ENCODE measurements at regions not wholly inside any gene's neighbourhood (a gene's known extent, or its start where the extent isn't known, plus 50 kb on each side); places are given as distances from the start of the nearest gene placed in this dataset.

GRCh38 chr20:11368499-11368898 lies 549.2 kb upstream of the BTBD3 start:
- H3K4me2 ChIP-seq (ENCODE audit: low read length) = no peak overlapping the region
- H3K27ac ChIP-seq (ENCODE audit: low read length) = no peak overlapping the region
- TF ChIP-seq CTCF (IDR thresholded peaks at IDR 0.05; ENCODE audit: low read depth, low read length) = no peak
- no peak for TF ChIP-seq EZH2phosphoT487 (IDR thresholded peaks at IDR 0.05; ENCODE audit: low read depth)

GRCh38 chr20:11368965-11369711 lies 548.6 kb upstream of the BTBD3 start:
- Histone ChIP-seq H4K20me1 (ENCODE audit: insufficient read depth, low read length) (no peaks in the 10 kb centered on the region), H3K4me1 (ENCODE audit: low read length) (no peaks in the 10 kb centered on the region), H3K4me2 (ENCODE audit: low read length) (no peak overlapping the region), H3K4me3 (ENCODE audit: low read length) (no peak overlapping the region), H2AFZ (ENCODE audit: low read depth, low read length) (no peak overlapping the region), H3K27me3 (ENCODE audit: low read depth, low read length) (no peaks in the 10 kb centered on the region), H3K36me3 (replicated peaks; ENCODE audit: low read depth, low read length) (no peaks in the 10 kb centered on the region), H3K9ac (ENCODE audit: low read length) (no peak overlapping the region), H3K27ac (ENCODE audit: low read length) (no peak overlapping the region), H3K9me3 (ENCODE audit: insufficient read depth, low read length) (no peaks in the 10 kb centered on the region), H3K79me2 (ENCODE audit: low read length) (no peaks in the 10 kb centered on the region)
- TF ChIP-seq EZH2phosphoT487 (IDR thresholded peaks at IDR 0.05; ENCODE audit: low read depth) (no peak), CTCF (IDR thresholded peaks at IDR 0.05; ENCODE audit: low read depth, low read length) (no peak)

More at GRCh38 chr20:11368499-11368898, 549.2 kb upstream of the BTBD3 start:
- no peaks in the 10 kb centered on the region for H4K20me1 ChIP-seq (ENCODE audit: insufficient read depth, low read length)
- H3K9ac ChIP-seq (ENCODE audit: low read length) = no peak overlapping the region
- H3K27me3 ChIP-seq (ENCODE audit: low read depth, low read length) = no peaks in the 10 kb centered on the region
- no peak overlapping the region for H2AFZ ChIP-seq (ENCODE audit: low read depth, low read length)
- H3K79me2 ChIP-seq (ENCODE audit: low read length) = no peaks in the 10 kb centered on the region
- no peaks in the 10 kb centered on the region for H3K36me3 ChIP-seq (replicated peaks; ENCODE audit: low read depth, low read length)
- H3K4me3 ChIP-seq (ENCODE audit: low read length) = no peak overlapping the region
- no peaks in the 10 kb centered on the region for H3K9me3 ChIP-seq (ENCODE audit: insufficient read depth, low read length)
- H3K4me1 ChIP-seq (ENCODE audit: low read length) = no peaks in the 10 kb centered on the region

GRCh38 chr20:11371831-11372230 lies 545.9 kb upstream of the BTBD3 start:
- H3K36me3 ChIP-seq (replicated peaks; ENCODE audit: low read depth, low read length) = no peaks in the 10 kb centered on the region
- no peaks in the 10 kb centered on the region for H3K4me1 ChIP-seq (ENCODE audit: low read length)
- no peaks in the 10 kb centered on the region for H3K9me3 ChIP-seq (ENCODE audit: insufficient read depth, low read length)
- H3K9ac ChIP-seq (ENCODE audit: low read length) = no peak overlapping the region
- TF ChIP-seq EZH2phosphoT487 (IDR thresholded peaks at IDR 0.05; ENCODE audit: low read depth) = no peak
- no peak for TF ChIP-seq CTCF (IDR thresholded peaks at IDR 0.05; ENCODE audit: low read depth, low read length)
- no peak overlapping the region for H3K27ac ChIP-seq (ENCODE audit: low read length)
- no peaks in the 10 kb centered on the region for H3K27me3 ChIP-seq (ENCODE audit: low read depth, low read length)
- no peaks in the 10 kb centered on the region for H4K20me1 ChIP-seq (ENCODE audit: insufficient read depth, low read length)
- no peak overlapping the region for H3K4me3 ChIP-seq (ENCODE audit: low read length)
- H3K4me2 ChIP-seq (ENCODE audit: low read length) = no peak overlapping the region
- no peaks in the 10 kb centered on the region for H3K79me2 ChIP-seq (ENCODE audit: low read length)
- H2AFZ ChIP-seq (ENCODE audit: low read depth, low read length) = no peak overlapping the region

GRCh38 chr20:11372876-11373790 lies 544.6 kb upstream of the BTBD3 start:
- no peak overlapping the region for H3K27ac ChIP-seq (ENCODE audit: low read length)
- no peaks in the 10 kb centered on the region for H3K9me3 ChIP-seq (ENCODE audit: insufficient read depth, low read length)
- TF ChIP-seq EZH2phosphoT487 (IDR thresholded peaks at IDR 0.05; ENCODE audit: low read depth) (no peak), CTCF (IDR thresholded peaks at IDR 0.05; ENCODE audit: low read depth, low read length) (no peak)
- no peaks in the 10 kb centered on the region for H4K20me1 ChIP-seq (ENCODE audit: insufficient read depth, low read length)
- H3K79me2 ChIP-seq (ENCODE audit: low read length) = no peaks in the 10 kb centered on the region
- H2AFZ ChIP-seq (ENCODE audit: low read depth, low read length) = no peak overlapping the region
- no peaks in the 10 kb centered on the region for H3K27me3 ChIP-seq (ENCODE audit: low read depth, low read length)
- no peaks in the 10 kb centered on the region for H3K4me1 ChIP-seq (ENCODE audit: low read length)
- no peak overlapping the region for H3K9ac ChIP-seq (ENCODE audit: low read length)
- H3K4me3 ChIP-seq (ENCODE audit: low read length) = no peak overlapping the region
- H3K36me3 ChIP-seq (replicated peaks; ENCODE audit: low read depth, low read length) = no peaks in the 10 kb centered on the region
- no peak overlapping the region for H3K4me2 ChIP-seq (ENCODE audit: low read length)

All from OCI-LY3 (cell line).